ENCODE measurements at regions not wholly inside any gene's neighbourhood (a gene's known extent, or its start where the extent isn't known, plus 50 kb on each side); places are given as distances from the start of the nearest gene placed in this dataset.

DNA sequence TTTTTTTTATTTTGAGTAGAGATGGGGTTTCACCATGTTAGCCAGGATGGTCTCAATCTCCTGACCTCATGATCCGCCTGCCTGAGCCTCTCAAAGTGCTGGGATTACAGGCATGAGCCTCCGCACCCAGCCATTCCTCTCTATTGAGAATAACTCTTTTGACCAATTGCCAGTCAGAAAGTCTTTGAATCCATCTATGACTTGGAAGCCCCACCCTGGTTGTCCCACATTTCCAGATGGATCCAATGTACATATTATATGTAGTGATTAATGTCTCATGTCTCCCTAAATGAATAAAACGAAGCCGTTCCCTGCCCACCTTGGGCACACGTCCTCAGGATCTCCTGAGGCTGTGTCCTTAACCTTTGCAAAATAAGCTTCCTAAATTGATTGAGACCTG lies 228.3 kb upstream of the NLRP1 start:
- intact Hi-C loops (cut with DNase I): no loop called here
- DNase-seq (no peak), FAIRE-seq (no peak)

DNA sequence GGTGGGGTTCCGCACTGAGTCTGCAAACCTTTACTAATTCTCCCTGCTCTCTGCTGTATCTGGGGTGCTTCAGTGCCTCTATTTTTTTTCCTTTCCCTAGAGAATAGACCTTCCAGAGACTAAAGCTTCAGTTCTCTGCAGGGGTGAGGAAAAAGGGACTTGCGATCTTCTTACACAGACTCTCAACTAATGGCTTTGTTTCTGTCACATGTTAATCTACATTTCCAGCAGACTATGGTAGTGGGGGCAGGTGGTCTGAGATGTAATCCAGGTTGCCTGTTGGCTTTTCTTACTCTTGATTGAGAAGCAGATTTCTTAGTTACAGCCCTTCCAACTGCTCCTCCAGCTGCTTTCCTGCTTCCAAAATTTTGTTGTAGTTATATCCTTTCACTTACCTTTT lies 229.0 kb upstream of the NLRP1 start:
- TF ChIP-seq, protein P1, sequence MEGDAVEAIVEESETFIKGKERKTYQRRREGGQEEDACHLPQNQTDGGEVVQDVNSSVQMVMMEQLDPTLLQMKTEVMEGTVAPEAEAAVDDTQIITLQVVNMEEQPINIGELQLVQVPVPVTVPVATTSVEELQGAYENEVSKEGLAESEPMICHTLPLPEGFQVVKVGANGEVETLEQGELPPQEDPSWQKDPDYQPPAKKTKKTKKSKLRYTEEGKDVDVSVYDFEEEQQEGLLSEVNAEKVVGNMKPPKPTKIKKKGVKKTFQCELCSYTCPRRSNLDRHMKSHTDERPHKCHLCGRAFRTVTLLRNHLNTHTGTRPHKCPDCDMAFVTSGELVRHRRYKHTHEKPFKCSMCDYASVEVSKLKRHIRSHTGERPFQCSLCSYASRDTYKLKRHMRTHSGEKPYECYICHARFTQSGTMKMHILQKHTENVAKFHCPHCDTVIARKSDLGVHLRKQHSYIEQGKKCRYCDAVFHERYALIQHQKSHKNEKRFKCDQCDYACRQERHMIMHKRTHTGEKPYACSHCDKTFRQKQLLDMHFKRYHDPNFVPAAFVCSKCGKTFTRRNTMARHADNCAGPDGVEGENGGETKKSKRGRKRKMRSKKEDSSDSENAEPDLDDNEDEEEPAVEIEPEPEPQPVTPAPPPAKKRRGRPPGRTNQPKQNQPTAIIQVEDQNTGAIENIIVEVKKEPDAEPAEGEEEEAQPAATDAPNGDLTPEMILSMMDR (IDR thresholded peaks at IDR 0.05; ENCODE audit: borderline replicate concordance, extremely low read depth, insufficient read depth): no peak
- H3K9ac ChIP-seq (ENCODE audit: low read length in 3 of 3): no peak overlapping the region
- peaks cover 0 to 18% (median 3%) of the 10 kb centered on the region in 3 donors for H3K9me3 ChIP-seq (ENCODE audit: control insufficient read depth in 2 of 3, insufficient read depth in 1 of 3, low read length in 3 of 3)
- H3K4me1 ChIP-seq (ENCODE audit: control insufficient read depth in 2 of 3, insufficient read depth in 2 of 3, low read depth in 1 of 3, low read length in 3 of 3): no peaks in the 10 kb centered on the region
- H3K4me3 ChIP-seq (ENCODE audit: low read length in 3 of 3): no peak overlapping the region
- H3K27ac ChIP-seq (ENCODE audit: low read depth in 2 of 2, low read length in 2 of 2): no peak overlapping the region
- H3K36me3 ChIP-seq (ENCODE audit: control insufficient read depth in 2 of 3, insufficient read depth in 3 of 3, low read length in 3 of 3): no peaks in the 10 kb centered on the region
- FAIRE-seq: no peak
- intact Hi-C loops (cut with DNase I): no loop called here
- H3K27me3 ChIP-seq (ENCODE audit: control insufficient read depth, insufficient read depth, low read length): no peaks in the 10 kb centered on the region
- no peak for DNase-seq

More for the DNA sequence above, 228.3 kb upstream of the NLRP1 start:
- Histone ChIP-seq H3K27ac (ENCODE audit: low read depth in 2 of 2, low read length in 2 of 2) (no peak overlapping the region), H3K36me3 (ENCODE audit: control insufficient read depth in 2 of 3, insufficient read depth in 3 of 3, low read length in 3 of 3) (no peaks in the 10 kb centered on the region), H3K4me1 (ENCODE audit: control insufficient read depth in 2 of 3, insufficient read depth in 2 of 3, low read depth in 1 of 3, low read length in 3 of 3) (no peaks in the 10 kb centered on the region), H3K27me3 (ENCODE audit: control insufficient read depth, insufficient read depth, low read length) (no peaks in the 10 kb centered on the region), H3K9me3 (ENCODE audit: control insufficient read depth in 2 of 3, insufficient read depth in 1 of 3, low read length in 3 of 3) (peaks cover 0 to 18% (median 3%) of the 10 kb centered on the region in 3 donors), H3K9ac (ENCODE audit: low read length in 3 of 3) (no peak overlapping the region), H3K4me3 (ENCODE audit: low read length in 3 of 3) (no peak overlapping the region)
- TF ChIP-seq, protein P1 (IDR thresholded peaks at IDR 0.05; ENCODE audit: borderline replicate concordance, extremely low read depth, insufficient read depth): no peak

DNA sequence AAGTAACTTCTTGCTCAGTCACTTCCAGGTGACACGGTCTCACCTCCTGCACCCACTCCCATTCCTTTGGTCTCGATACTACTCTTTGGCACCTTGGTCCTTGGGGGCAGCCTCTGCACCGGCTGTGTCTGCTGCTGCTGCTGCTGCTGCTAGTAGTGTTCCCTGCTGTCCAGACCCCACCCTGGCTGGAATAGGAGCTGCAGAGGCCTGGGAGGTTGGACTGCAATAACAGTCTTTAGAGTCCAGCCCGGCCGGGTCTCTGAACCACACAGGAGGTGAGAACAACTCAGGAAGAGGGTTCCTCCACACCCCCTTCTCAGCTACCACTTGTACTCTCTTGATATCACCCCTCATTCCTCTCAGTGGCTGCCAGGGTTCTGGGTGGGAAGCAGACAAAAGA lies 231.1 kb upstream of the NLRP1 start:
- no peak overlapping the region for H3K9ac ChIP-seq (ENCODE audit: low read length in 3 of 3)
- intact Hi-C loops (cut with DNase I): no loop called here
- TF ChIP-seq, protein P1 (IDR thresholded peaks at IDR 0.05; ENCODE audit: borderline replicate concordance, extremely low read depth, insufficient read depth): no peak
- H3K4me1 ChIP-seq (ENCODE audit: control insufficient read depth in 2 of 3, insufficient read depth in 2 of 3, low read depth in 1 of 3, low read length in 3 of 3): no peaks in the 10 kb centered on the region
- FAIRE-seq (no peak), DNase-seq (no peak)
- no peak overlapping the region for H3K4me3 ChIP-seq (ENCODE audit: low read length in 3 of 3)
- H3K27ac ChIP-seq (ENCODE audit: low read depth in 2 of 2, low read length in 2 of 2): no peak overlapping the region
- no peaks in the 10 kb centered on the region for H3K27me3 ChIP-seq (ENCODE audit: control insufficient read depth, insufficient read depth, low read length)
- H3K9me3 ChIP-seq (ENCODE audit: control insufficient read depth in 2 of 3, insufficient read depth in 1 of 3, low read length in 3 of 3): peaks cover 0 to 11% (median 3%) of the 10 kb centered on the region in 3 donors
- no peaks in the 10 kb centered on the region for H3K36me3 ChIP-seq (ENCODE audit: control insufficient read depth in 2 of 3, insufficient read depth in 3 of 3, low read length in 3 of 3)

DNA sequence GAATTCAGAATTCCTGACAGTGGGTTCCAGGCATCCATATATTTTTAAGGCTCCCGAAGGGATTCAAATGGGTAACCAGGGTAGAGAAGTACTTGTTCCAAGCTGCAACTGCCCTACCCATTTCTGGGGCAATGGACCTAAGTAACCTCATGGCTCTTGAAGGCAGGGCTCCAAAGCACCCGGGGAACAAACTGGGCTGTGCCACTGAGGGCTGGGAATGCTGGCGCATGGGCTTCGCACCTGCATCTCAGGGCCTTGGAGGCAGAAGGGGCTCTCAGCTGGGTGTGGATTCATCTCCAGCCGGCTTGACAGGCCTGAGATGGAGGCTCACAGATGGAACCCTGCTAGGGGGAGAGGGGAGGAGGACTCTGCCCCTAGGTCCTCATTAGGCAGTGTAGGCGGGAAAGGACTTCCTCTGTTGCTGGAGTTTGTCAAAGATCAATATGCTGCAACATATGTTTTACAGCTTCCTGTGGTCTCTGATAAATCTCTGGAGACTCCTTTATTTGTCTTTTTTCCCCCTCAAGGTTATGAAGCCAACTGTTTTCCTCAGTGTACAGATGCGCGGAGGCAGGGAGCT lies 232.3 kb upstream of the NLRP1 start:
- H3K36me3 ChIP-seq (ENCODE audit: control insufficient read depth in 2 of 3, insufficient read depth in 3 of 3, low read length in 3 of 3): no peaks in the 10 kb centered on the region
- H3K9ac ChIP-seq (ENCODE audit: low read length in 3 of 3): no peak overlapping the region
- TF ChIP-seq, protein P1 (IDR thresholded peaks at IDR 0.05; ENCODE audit: borderline replicate concordance, extremely low read depth, insufficient read depth): no peak
- H3K4me1 ChIP-seq (ENCODE audit: control insufficient read depth in 2 of 3, insufficient read depth in 2 of 3, low read depth in 1 of 3, low read length in 3 of 3): no peaks in the 10 kb centered on the region
- H3K27ac ChIP-seq (ENCODE audit: low read depth in 2 of 2, low read length in 2 of 2): no peak overlapping the region
- no peaks in the 10 kb centered on the region for H3K9me3 ChIP-seq (ENCODE audit: control insufficient read depth in 2 of 3, insufficient read depth in 1 of 3, low read length in 3 of 3)
- intact Hi-C loops (cut with DNase I): no loop called here
- H3K4me3 ChIP-seq (ENCODE audit: low read length in 3 of 3): no peak overlapping the region
- peak in 1 of 5 donors; percentile 54 for DNase-seq
- H3K27me3 ChIP-seq (ENCODE audit: control insufficient read depth, insufficient read depth, low read length): no peaks in the 10 kb centered on the region
- FAIRE-seq: no peak

Measured in kidney (tissue), 13 donors.